HUES64 (cell line): ENCODE measurements at regions not wholly inside any gene's neighbourhood (a gene's known extent, or its start where the extent isn't known, plus 50 kb on each side); places are given as distances from the start of the nearest gene placed in this dataset.
"Not testable (repeated sequence)": the region's sequence is repeated elsewhere in the genome, so short reads cannot be mapped to it uniquely, and the experiment has no call there.

Experiments used
- H3K27ac ChIP-seq: 2 replicates; pipeline ENCODE4 v1.7.0; 2013; ENCODE audit warnings: low read depth, low read length, inconsistent platforms
- H3K27me3 ChIP-seq: 2 replicates; pipeline ENCODE4 v1.6.1; 2013; ENCODE audit warnings: mild to moderate bottlenecking, low read length; ENCODE audit not compliant: insufficient read depth
- H3K36me3 ChIP-seq: 2 replicates; pipeline ENCODE4 v1.6.1; 2013; ENCODE audit warnings: mild to moderate bottlenecking, low read length; ENCODE audit not compliant: insufficient read depth
- H3K4me1 ChIP-seq: 2 replicates; pipeline ENCODE4 v1.6.1; 2013; ENCODE audit warnings: mild to moderate bottlenecking, low read length, moderate library complexity; ENCODE audit not compliant: insufficient read depth
- H3K4me3 ChIP-seq: 2 replicates; pipeline ENCODE4 v1.5.1; 2013; ENCODE audit warnings: mild to moderate bottlenecking, low read length, moderate library complexity
- H3K9ac ChIP-seq: 2 replicates; pipeline ENCODE4 v1.6.1; 2013; ENCODE audit warnings: mild to moderate bottlenecking, low read depth, low read length
- H3K9me3 ChIP-seq: 2 replicates; pipeline ENCODE4 v1.6.1; 2013; ENCODE audit warnings: low read depth, low read length; ENCODE audit not compliant: insufficient read depth
- WGBS: fragments of 150-250, 120-280 bp; methylation state at CpG from one replicate; pipeline ENCODE4 v1.1.7; 2013; ENCODE audit warnings: missing lambda C conversion rate; 5-methylcytosine and 5-hydroxymethylcytosine counted together

- H3K4me1 ChIP-seq: peaks cover 22% of the 10 kb centered on the region
- H3K9ac ChIP-seq: no peak overlapping the region
- no peaks in the 10 kb centered on the region for H3K36me3 ChIP-seq
- no peaks in the 10 kb centered on the region for H3K9me3 ChIP-seq
- H3K4me3 ChIP-seq: no peak overlapping the region
- WGBS: 71% methylated on average over 18 of the region's 18 CpGs
- H3K27me3 ChIP-seq: peaks cover 14% of the 10 kb centered on the region; the same call in 1 of the 2 replicates
- peak overlapping the region; percentile 0; the same call in 1 of the 2 replicates for H3K27ac ChIP-seq
Measured at GRCh38 chr3:180743813-180744590, 64.7 kb upstream of the CCDC39 start.

GRCh38 chr3:180747805-180748361 is 68.6 kb upstream of the CCDC39 start:
- whole genome bisulfite sequencing: 97% methylated on average over 1 of the region's 1 CpG
- Histone ChIP-seq H3K4me3 (no peak overlapping the region), H3K4me1 (peaks cover 29% of the 10 kb centered on the region), H3K9ac (no peak overlapping the region), H3K36me3 (no peaks in the 10 kb centered on the region), H3K27ac (no peak overlapping the region), H3K27me3 (peaks cover 8% of the 10 kb centered on the region; the same call in 1 of the 2 replicates), H3K9me3 (no peaks in the 10 kb centered on the region)

GRCh38 chr3:180749322-180749721 is 70.0 kb upstream of the CCDC39 start:
- H3K4me1 ChIP-seq: peaks cover 28% of the 10 kb centered on the region

GRCh38 chr3:180749796-180750195 is 70.5 kb upstream of the CCDC39 start:
- Histone ChIP-seq H3K27me3 (peaks cover 8% of the 10 kb centered on the region; the same call in 1 of the 2 replicates), H3K9ac (no peak overlapping the region), H3K4me3 (no peak overlapping the region), H3K36me3 (no peaks in the 10 kb centered on the region), H3K27ac (no peak overlapping the region), H3K9me3 (no peaks in the 10 kb centered on the region), H3K4me1 (peaks cover 24% of the 10 kb centered on the region)

More at GRCh38 chr3:180749322-180749721, 70.0 kb upstream of the CCDC39 start:
- 56% methylated on average over 3 of the region's 3 CpGs for WGBS
- H3K9ac ChIP-seq: no peak overlapping the region
- no peaks in the 10 kb centered on the region for H3K9me3 ChIP-seq
- peaks cover 8% of the 10 kb centered on the region; the same call in 1 of the 2 replicates for H3K27me3 ChIP-seq
- H3K4me3 ChIP-seq: no peak overlapping the region
- H3K27ac ChIP-seq: no peak overlapping the region
- H3K36me3 ChIP-seq: no peaks in the 10 kb centered on the region

GRCh38 chr3:180755556-180755955 is 76.3 kb upstream of the CCDC39 start:
- peaks cover 24% of the 10 kb centered on the region for H3K4me1 ChIP-seq
- no peaks in the 10 kb centered on the region for H3K36me3 ChIP-seq
- no peaks in the 10 kb centered on the region for H3K27me3 ChIP-seq
- H3K9me3 ChIP-seq: no peaks in the 10 kb centered on the region
- no peak overlapping the region for H3K4me3 ChIP-seq
- 13% methylated on average over 2 of the region's 2 CpGs for WGBS
- H3K27ac ChIP-seq: peak overlapping the region; percentile 35; the same call in 1 of the 2 replicates
- no peak overlapping the region for H3K9ac ChIP-seq

GRCh38 chr3:180762866-180763265 is 83.6 kb upstream of the CCDC39 start:
- Histone ChIP-seq H3K36me3 (no peaks in the 10 kb centered on the region), H3K27me3 (no peaks in the 10 kb centered on the region), H3K27ac (no peak overlapping the region), H3K4me3 (no peak overlapping the region), H3K4me1 (no peaks in the 10 kb centered on the region), H3K9ac (no peak overlapping the region), H3K9me3 (peaks cover 5% of the 10 kb centered on the region; the same call in 1 of the 2 replicates)
- 89% methylated on average over 4 of the region's 4 CpGs for WGBS

- WGBS: 67% methylated on average over 1 of the region's 1 CpG
- Histone ChIP-seq H3K9ac (no peak overlapping the region), H3K27me3 (no peaks in the 10 kb centered on the region), H3K36me3 (no peaks in the 10 kb centered on the region), H3K27ac (no peak overlapping the region), H3K9me3 (peaks cover 5% of the 10 kb centered on the region; the same call in 1 of the 2 replicates), H3K4me1 (no peaks in the 10 kb centered on the region), H3K4me3 (no peak overlapping the region)
Measured at GRCh38 chr3:180764481-180764880, 85.2 kb upstream of the CCDC39 start.

GRCh38 chr3:180770639-180771038 is 91.3 kb upstream of the CCDC39 start:
- WGBS: no CpG with 5 or more reads among the region's 1 CpG
- Histone ChIP-seq H3K9ac (no peak overlapping the region), H3K4me3 (no peak overlapping the region), H3K27me3 (no peaks in the 10 kb centered on the region), H3K36me3 (no peaks in the 10 kb centered on the region), H3K4me1 (no peaks in the 10 kb centered on the region), H3K27ac (no peak overlapping the region), H3K9me3 (peaks cover 12% of the 10 kb centered on the region; the same call in 1 of the 2 replicates)

- no peak overlapping the region for H3K27ac ChIP-seq
- H3K9ac ChIP-seq: no peak overlapping the region
- 94% methylated on average over 4 of the region's 4 CpGs for WGBS
Measured at GRCh38 chr3:180776433-180776832, 97.1 kb upstream of the CCDC39 start.

GRCh38 chr3:180782195-180782984 is 103.1 kb upstream of the CCDC39 start:
- H3K9ac ChIP-seq: no peak overlapping the region
- WGBS: 86% methylated on average over 1 of the region's 1 CpG

More at GRCh38 chr3:180776433-180776832, 97.1 kb upstream of the CCDC39 start:
- no peaks in the 10 kb centered on the region for H3K36me3 ChIP-seq
- no peaks in the 10 kb centered on the region for H3K27me3 ChIP-seq
- peaks cover 48% of the 10 kb centered on the region for H3K9me3 ChIP-seq
- H3K4me1 ChIP-seq: no peaks in the 10 kb centered on the region
- no peak overlapping the region for H3K4me3 ChIP-seq

GRCh38 chr3:180786227-180786626 is 106.9 kb upstream of the CCDC39 start:
- H3K4me3 ChIP-seq, H3K27ac ChIP-seq, H3K9ac ChIP-seq, H3K36me3 ChIP-seq, H3K4me1 ChIP-seq, H3K27me3 ChIP-seq, H3K9me3 ChIP-seq: not testable (repeated sequence)
- 53% methylated on average over 3 of the region's 3 CpGs for WGBS

More at GRCh38 chr3:180782195-180782984, 103.1 kb upstream of the CCDC39 start:
- Histone ChIP-seq H3K27ac (no peak overlapping the region), H3K4me3 (no peak overlapping the region), H3K4me1 (peaks cover 3% of the 10 kb centered on the region; the same call in 1 of the 2 replicates), H3K27me3 (no peaks in the 10 kb centered on the region), H3K9me3 (peaks cover 29% of the 10 kb centered on the region; the same call in 1 of the 2 replicates), H3K36me3 (no peaks in the 10 kb centered on the region)
